ENCODE measurements at regions not wholly inside any gene's neighbourhood (a gene's known extent, or its start where the extent isn't known, plus 50 kb on each side); places are given as distances from the start of the nearest gene placed in this dataset.

DNA sequence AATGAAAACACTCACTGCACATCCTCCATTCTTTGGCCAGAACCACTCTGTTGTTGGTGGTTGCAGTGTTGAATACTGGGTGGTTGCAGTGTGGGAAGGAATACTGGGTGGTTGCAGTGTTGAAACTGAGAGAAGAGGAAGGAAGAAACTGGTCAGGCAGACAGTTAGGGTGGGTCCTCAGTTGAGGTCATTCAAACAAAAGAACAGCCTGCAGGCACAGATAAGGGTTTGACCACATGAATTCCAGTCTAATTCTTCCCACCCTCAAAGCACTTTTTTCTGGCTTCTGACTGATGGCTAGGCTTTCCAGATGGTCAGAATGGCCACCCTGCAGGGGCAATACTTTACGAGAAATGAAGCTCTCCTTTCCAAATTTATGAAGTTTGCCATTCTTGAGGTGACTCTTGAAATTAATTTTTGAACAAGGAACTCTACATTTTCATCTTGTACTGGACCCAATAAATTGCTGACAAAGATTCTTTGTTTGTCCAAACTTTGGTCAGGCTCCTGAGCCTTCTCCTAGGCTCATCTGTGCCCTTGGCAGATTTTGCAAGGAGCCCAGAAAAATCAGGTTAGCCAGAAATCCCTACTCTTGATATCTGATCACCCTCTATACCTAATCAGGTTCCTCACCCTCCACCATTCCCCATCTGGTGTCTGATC lies 596.6 kb upstream of the CDH5 start:
- DNase-seq (ENCODE audit: extremely low spot score), result no peak
- ChIA-PET POLR2A (no interaction called here), CTCF (no interaction called here)
- no peak for TF ChIP-seq LEF1 (IDR thresholded peaks at IDR 0.05; ENCODE audit: borderline replicate concordance)
- no peak for TF ChIP-seq ELF4 (IDR thresholded peaks at IDR 0.05)
- TF ChIP-seq FOXA1 (IDR thresholded peaks at IDR 0.05), result no peak
- no peak for TF ChIP-seq FOXK2 (IDR thresholded peaks at IDR 0.05)
- no peak for TF ChIP-seq BHLHE40 (IDR thresholded peaks at IDR 0.05; ENCODE audit: borderline replicate concordance)
- TF ChIP-seq L3MBTL2 (conservative IDR thresholded peaks at IDR 0.05), result no peak
- no peak for TF ChIP-seq FOXM1 (IDR thresholded peaks at IDR 0.05; ENCODE audit: borderline replicate concordance)
- no peak for TF ChIP-seq NFRKB (IDR thresholded peaks at IDR 0.05)
- no peak for TF ChIP-seq ZNF384 (IDR thresholded peaks at IDR 0.05)
- no peak for TF ChIP-seq TARDBP (IDR thresholded peaks at IDR 0.05)
- no peak for TF ChIP-seq SUZ12 (IDR thresholded peaks at IDR 0.05)
- TF ChIP-seq PKNOX1 (IDR thresholded peaks at IDR 0.05), result no peak
- TF ChIP-seq HDGF (IDR thresholded peaks at IDR 0.05; ENCODE audit: borderline replicate concordance), result no peak
- TF ChIP-seq SP1 (IDR thresholded peaks at IDR 0.05), result no peak
- TF ChIP-seq CTBP1 (IDR thresholded peaks at IDR 0.05; ENCODE audit: borderline replicate concordance), result no peak
- TF ChIP-seq ARNT (IDR thresholded peaks at IDR 0.05), result no peak

DNA sequence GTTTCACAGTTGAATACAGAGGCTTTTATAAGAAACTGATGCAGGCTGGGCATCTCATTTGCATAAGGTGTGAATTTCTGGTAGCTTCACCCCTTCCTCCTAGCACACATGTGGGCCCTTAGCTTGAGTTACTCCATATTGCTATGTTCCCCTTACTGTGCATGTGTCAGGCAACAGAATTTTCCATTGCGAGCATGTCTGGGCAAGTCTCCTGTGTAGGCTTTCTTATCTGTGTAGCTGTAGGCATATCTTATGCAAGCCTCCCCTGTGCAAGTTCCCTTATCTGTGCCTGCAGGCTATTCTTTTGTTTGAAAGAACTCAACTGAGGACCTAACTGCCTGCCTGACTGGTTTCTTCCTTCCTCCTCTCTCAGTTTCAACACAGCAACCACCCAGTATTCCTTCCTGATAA lies 597.4 kb upstream of the CDH5 start:
- DNase-seq (ENCODE audit: extremely low spot score), result no peak
- ChIA-PET POLR2A (no interaction called here), CTCF (no interaction called here)
- TF ChIP-seq ZNF384 (IDR thresholded peaks at IDR 0.05), result no peak
- no peak for TF ChIP-seq LEF1 (IDR thresholded peaks at IDR 0.05; ENCODE audit: borderline replicate concordance)
- no peak for TF ChIP-seq CTBP1 (IDR thresholded peaks at IDR 0.05; ENCODE audit: borderline replicate concordance)
- TF ChIP-seq FOXM1 (IDR thresholded peaks at IDR 0.05; ENCODE audit: borderline replicate concordance), result no peak
- TF ChIP-seq ELF4 (IDR thresholded peaks at IDR 0.05), result no peak
- TF ChIP-seq HDGF (IDR thresholded peaks at IDR 0.05; ENCODE audit: borderline replicate concordance), result no peak
- no peak for TF ChIP-seq BHLHE40 (IDR thresholded peaks at IDR 0.05; ENCODE audit: borderline replicate concordance)
- no peak for TF ChIP-seq SP1 (IDR thresholded peaks at IDR 0.05)
- no peak for TF ChIP-seq PKNOX1 (IDR thresholded peaks at IDR 0.05)
- no peak for TF ChIP-seq TARDBP (IDR thresholded peaks at IDR 0.05)
- TF ChIP-seq L3MBTL2 (conservative IDR thresholded peaks at IDR 0.05), result no peak
- no peak for TF ChIP-seq SUZ12 (IDR thresholded peaks at IDR 0.05)
- TF ChIP-seq ARNT (IDR thresholded peaks at IDR 0.05), result no peak
- no peak for TF ChIP-seq FOXK2 (IDR thresholded peaks at IDR 0.05)
- no peak for TF ChIP-seq NFRKB (IDR thresholded peaks at IDR 0.05)
- no peak for TF ChIP-seq FOXA1 (IDR thresholded peaks at IDR 0.05)

DNA sequence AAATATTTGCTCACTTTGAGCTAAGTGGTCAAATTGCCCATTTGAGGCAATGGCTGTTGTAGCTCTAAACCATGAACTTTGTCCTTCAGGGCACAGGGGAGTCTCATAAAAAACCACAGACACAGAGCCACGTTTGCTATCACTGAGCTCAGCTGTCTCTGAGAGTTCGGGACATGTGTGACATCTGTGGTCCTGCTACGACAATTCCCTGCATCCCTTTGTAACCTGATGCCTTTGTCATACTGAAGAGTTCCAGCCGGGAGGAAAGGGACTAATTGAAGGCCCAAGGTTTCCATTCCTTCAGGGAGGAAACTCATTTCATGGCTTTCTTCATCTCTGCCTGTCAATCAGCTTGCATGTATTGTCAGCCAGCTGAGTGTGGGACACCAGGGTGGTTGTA lies 599.4 kb upstream of the CDH5 start:
- no peak for DNase-seq (ENCODE audit: extremely low spot score)
- TF ChIP-seq ARNT (IDR thresholded peaks at IDR 0.05) (no peak), ZNF384 (IDR thresholded peaks at IDR 0.05) (no peak), BHLHE40 (IDR thresholded peaks at IDR 0.05; ENCODE audit: borderline replicate concordance) (no peak), L3MBTL2 (conservative IDR thresholded peaks at IDR 0.05) (no peak), FOXA1 (IDR thresholded peaks at IDR 0.05) (no peak), FOXM1 (IDR thresholded peaks at IDR 0.05; ENCODE audit: borderline replicate concordance) (no peak), TARDBP (IDR thresholded peaks at IDR 0.05) (no peak), ELF4 (IDR thresholded peaks at IDR 0.05) (no peak), NFRKB (IDR thresholded peaks at IDR 0.05) (no peak), CTBP1 (IDR thresholded peaks at IDR 0.05; ENCODE audit: borderline replicate concordance) (no peak), HDGF (IDR thresholded peaks at IDR 0.05; ENCODE audit: borderline replicate concordance) (no peak), SUZ12 (IDR thresholded peaks at IDR 0.05) (no peak), PKNOX1 (IDR thresholded peaks at IDR 0.05) (no peak), SP1 (IDR thresholded peaks at IDR 0.05) (no peak), FOXK2 (IDR thresholded peaks at IDR 0.05) (no peak), LEF1 (IDR thresholded peaks at IDR 0.05; ENCODE audit: borderline replicate concordance) (no peak)
- CTCF ChIA-PET, result no interaction called here
- POLR2A ChIA-PET, result no interaction called here

DNA sequence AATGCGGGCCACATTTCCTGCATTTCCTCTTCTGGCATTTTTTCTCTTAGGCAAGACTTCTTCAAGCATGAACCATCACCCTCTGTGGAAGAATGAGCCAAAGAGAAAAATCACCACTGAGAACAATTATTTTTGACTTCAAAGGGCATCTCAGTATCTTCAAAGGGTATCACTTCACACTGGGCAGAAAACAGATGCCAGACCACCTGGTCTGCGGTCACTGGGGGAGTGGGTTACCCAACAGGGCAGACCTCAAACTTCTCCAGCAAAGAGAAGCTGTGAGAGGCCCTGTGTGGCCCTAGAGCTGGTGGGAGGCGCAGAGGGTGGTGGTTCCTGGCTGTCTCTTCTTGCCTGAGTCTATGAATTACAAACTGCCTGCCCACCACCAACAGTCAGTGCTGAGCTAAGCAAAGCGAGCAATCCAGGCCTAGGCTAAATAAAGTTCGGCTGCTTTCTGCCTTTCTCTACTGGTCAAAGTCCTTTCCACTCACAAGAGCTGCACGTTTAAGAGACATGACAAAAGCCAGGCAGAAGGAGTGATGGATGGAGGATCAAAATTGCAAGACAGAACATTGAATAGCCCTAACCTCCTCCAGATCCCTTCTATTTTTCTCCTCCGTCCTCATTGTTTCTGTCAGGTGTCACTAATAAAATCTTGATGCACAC lies 602.7 kb upstream of the CDH5 start:
- ChIA-PET POLR2A (no interaction called here), CTCF (interaction anchor here (0.6 kb wide), 1 partner anchor 761 kb away, joined by 3 read pairs; no protein-coding TSS in a partner anchor)
- no peak for TF ChIP-seq TARDBP (IDR thresholded peaks at IDR 0.05)
- no peak for TF ChIP-seq HDGF (IDR thresholded peaks at IDR 0.05; ENCODE audit: borderline replicate concordance)
- TF ChIP-seq FOXK2 (IDR thresholded peaks at IDR 0.05), result no peak
- no peak for TF ChIP-seq FOXA1 (IDR thresholded peaks at IDR 0.05)
- no peak for TF ChIP-seq NFRKB (IDR thresholded peaks at IDR 0.05)
- TF ChIP-seq PKNOX1 (IDR thresholded peaks at IDR 0.05), result no peak
- no peak for TF ChIP-seq SP1 (IDR thresholded peaks at IDR 0.05)
- TF ChIP-seq L3MBTL2 (conservative IDR thresholded peaks at IDR 0.05), result no peak
- no peak for TF ChIP-seq LEF1 (IDR thresholded peaks at IDR 0.05; ENCODE audit: borderline replicate concordance)
- TF ChIP-seq FOXM1 (IDR thresholded peaks at IDR 0.05; ENCODE audit: borderline replicate concordance), result no peak
- no peak for TF ChIP-seq ELF4 (IDR thresholded peaks at IDR 0.05)
- TF ChIP-seq BHLHE40 (IDR thresholded peaks at IDR 0.05; ENCODE audit: borderline replicate concordance), result no peak
- TF ChIP-seq ARNT (IDR thresholded peaks at IDR 0.05), result no peak
- no peak for TF ChIP-seq ZNF384 (IDR thresholded peaks at IDR 0.05)
- no peak for TF ChIP-seq CTBP1 (IDR thresholded peaks at IDR 0.05; ENCODE audit: borderline replicate concordance)
- no peak for TF ChIP-seq SUZ12 (IDR thresholded peaks at IDR 0.05)
- DNase-seq (ENCODE audit: extremely low spot score), result no peak

Measured in HEK293T (cell line).